SU-DHL-6 (cell line): ENCODE measurements at regions not wholly inside any gene's neighbourhood (a gene's known extent, or its start where the extent isn't known, plus 50 kb on each side); places are given as distances from the start of the nearest gene placed in this dataset.

ENCODE experiments used
- EZH2phosphoT487 ChIP-seq: fragments of 200-600 bp; sonication (generic), shearing (Covaris generic); conservative IDR thresholded peaks from 2 replicates; pipeline ENCODE4 v1.6.1; 2018; ENCODE audit warnings: mild to moderate bottlenecking, antibody characterized with exemption, low read length, moderate library complexity, mixed read lengths
- TF ChIP-seq, protein P1 (sequence below): fragments of 200-600 bp; sonication (generic); IDR thresholded peaks from one replicate; pipeline ENCODE4 v1.5.1; 2017; ENCODE audit warnings: antibody characterized with exemption, mild to moderate bottlenecking, low read length, moderate library complexity; ENCODE audit not compliant: insufficient read depth, poor library complexity, severe bottlenecking

DNA sequence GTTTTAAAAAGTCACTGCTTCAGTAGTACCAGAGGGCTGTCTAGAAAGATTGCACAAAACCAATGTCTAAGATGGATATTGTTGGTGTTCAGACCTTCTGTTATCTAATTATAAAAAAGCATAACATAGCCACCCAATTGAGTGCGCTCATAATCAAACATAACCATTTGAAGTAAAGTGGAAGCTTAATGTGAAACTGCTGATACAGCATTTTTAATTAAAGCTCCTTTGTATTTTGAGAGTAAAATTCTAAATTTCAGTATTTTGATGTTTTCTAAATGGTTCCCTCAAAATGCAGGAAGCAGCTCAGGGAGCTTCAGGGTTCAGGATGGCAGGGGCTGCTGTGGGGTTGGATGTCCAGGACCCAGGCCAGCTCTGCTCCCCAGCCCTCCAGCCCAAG lies 291.8 kb upstream of the ZFP64 start:
- TF ChIP-seq, protein P1, sequence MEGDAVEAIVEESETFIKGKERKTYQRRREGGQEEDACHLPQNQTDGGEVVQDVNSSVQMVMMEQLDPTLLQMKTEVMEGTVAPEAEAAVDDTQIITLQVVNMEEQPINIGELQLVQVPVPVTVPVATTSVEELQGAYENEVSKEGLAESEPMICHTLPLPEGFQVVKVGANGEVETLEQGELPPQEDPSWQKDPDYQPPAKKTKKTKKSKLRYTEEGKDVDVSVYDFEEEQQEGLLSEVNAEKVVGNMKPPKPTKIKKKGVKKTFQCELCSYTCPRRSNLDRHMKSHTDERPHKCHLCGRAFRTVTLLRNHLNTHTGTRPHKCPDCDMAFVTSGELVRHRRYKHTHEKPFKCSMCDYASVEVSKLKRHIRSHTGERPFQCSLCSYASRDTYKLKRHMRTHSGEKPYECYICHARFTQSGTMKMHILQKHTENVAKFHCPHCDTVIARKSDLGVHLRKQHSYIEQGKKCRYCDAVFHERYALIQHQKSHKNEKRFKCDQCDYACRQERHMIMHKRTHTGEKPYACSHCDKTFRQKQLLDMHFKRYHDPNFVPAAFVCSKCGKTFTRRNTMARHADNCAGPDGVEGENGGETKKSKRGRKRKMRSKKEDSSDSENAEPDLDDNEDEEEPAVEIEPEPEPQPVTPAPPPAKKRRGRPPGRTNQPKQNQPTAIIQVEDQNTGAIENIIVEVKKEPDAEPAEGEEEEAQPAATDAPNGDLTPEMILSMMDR = no peak
- no peak for TF ChIP-seq EZH2phosphoT487
